Keratinocyte (primary cell): ENCODE measurements at regions not wholly inside any gene's neighbourhood (a gene's known extent, or its start where the extent isn't known, plus 50 kb on each side); places are given as distances from the start of the nearest gene placed in this dataset.

ENCODE experiments used
- DNase-seq: peaks from one replicate; pipeline ENCODE4 v3.0.0-alpha.2; 2011; ENCODE audit warnings: low read depth, missing footprints, low spot score
- FAIRE-seq: peaks from 2 replicates; lab custom pipeline; 2011; peaks lifted over from hg19 to GRCh38; lab: Jason Lieb, UNC
- H2AFZ ChIP-seq: 2 replicates; pipeline ENCODE4 v1.6.0; 2012; ENCODE audit warnings: low read length, control low read depth, inconsistent platforms; ENCODE audit not compliant: control insufficient read depth
- H3K27ac ChIP-seq: 2 replicates; pipeline ENCODE4 v1.5.1; 2011; ENCODE audit warnings: low read length; ENCODE audit not compliant: control insufficient read depth, insufficient read depth
- H3K27me3 ChIP-seq: 3 replicates; pipeline ENCODE4 v1.6.0; 2011; ENCODE audit warnings: low read length; ENCODE audit not compliant: control insufficient read depth, insufficient read depth; ENCODE audit errors: extremely low read depth
- H3K36me3 ChIP-seq, 2 experiments: 2 replicates in 1 of 2; 3 replicates in 1 of 2; pipeline ENCODE4 v1.5.1; 2011; ENCODE audit warnings: low read length in 2 of 2, mild to moderate bottlenecking in 1 of 2; ENCODE audit not compliant: control insufficient read depth in 2 of 2, insufficient read depth in 2 of 2; ENCODE audit errors: extremely low read depth in 1 of 2
- H3K4me1 ChIP-seq: 3 replicates; pipeline ENCODE4 v1.5.1; 2011; ENCODE audit warnings: low read length; ENCODE audit not compliant: control insufficient read depth, insufficient read depth; ENCODE audit errors: extremely low read depth
- H3K4me2 ChIP-seq: 3 replicates; pipeline ENCODE4 v1.6.0; 2011; ENCODE audit warnings: low read depth, low read length; ENCODE audit not compliant: control insufficient read depth, insufficient read depth; ENCODE audit errors: extremely low read depth
- H3K4me3 ChIP-seq, 3 experiments: fragments of 200-600 bp in 1 of 3; sonication (generic) in 1 of 3; 2 replicates in 2 of 3; 3 replicates in 1 of 3; pipeline ENCODE4 v1.5.1; 2011 to 2016; ENCODE audit warnings: low read length in 3 of 3, mild to moderate bottlenecking in 3 of 3, control low read depth in 2 of 3, inconsistent platforms in 1 of 3, low read depth in 1 of 3, mixed read lengths in 1 of 3, mixed run types in 1 of 3, moderate library complexity in 1 of 3; ENCODE audit not compliant: control insufficient read depth in 2 of 3, insufficient read depth in 2 of 3; ENCODE audit errors: extremely low read depth in 1 of 3
- H3K79me2 ChIP-seq: 2 replicates; pipeline ENCODE4 v1.6.0; 2012; ENCODE audit warnings: low read length; ENCODE audit not compliant: control insufficient read depth, insufficient read depth
- H3K9ac ChIP-seq: 3 replicates; pipeline ENCODE4 v1.6.0; 2011; ENCODE audit warnings: low read length; ENCODE audit not compliant: control insufficient read depth, insufficient read depth; ENCODE audit errors: extremely low read depth
- H3K9me1 ChIP-seq: 3 replicates; pipeline ENCODE4 v1.6.0; 2011; ENCODE audit warnings: low read length; ENCODE audit not compliant: control insufficient read depth, insufficient read depth; ENCODE audit errors: extremely low read depth
- H3K9me3 ChIP-seq: 2 replicates; pipeline ENCODE4 v1.5.1; 2012; ENCODE audit warnings: low read depth, low read length; ENCODE audit not compliant: control insufficient read depth
- H4K20me1 ChIP-seq: 3 replicates; pipeline ENCODE4 v1.6.0; 2011; ENCODE audit warnings: low read length; ENCODE audit not compliant: control insufficient read depth, insufficient read depth; ENCODE audit errors: extremely low read depth
- EZH2 ChIP-seq: IDR thresholded peaks from one replicate; pipeline ENCODE4 v1.6.1; 2012; ENCODE audit warnings: inconsistent platforms, mild to moderate bottlenecking, low read length, moderate library complexity
- dilution Hi-C: fragments of 300-500 bp; cut with MboI; formaldehyde crosslinking; loops from one replicate; pipeline ENCODE4 v1.7.0; 2020; ENCODE audit warnings: low sequenced_read_pairs; ENCODE audit not compliant: extremely low pct_ligation_motif_present
- TF ChIP-seq, protein P1 (sequence below), 3 experiments: IDR thresholded peaks in 1 of 3; conservative IDR thresholded peaks in 1 of 3; optimal IDR thresholded peaks in 1 of 3; 2 replicates in 2 of 3; 3 replicates in 1 of 3; pipeline versions ENCODE3 to v1.5.1; 2011; ENCODE audit warnings: low read length in 3 of 3, mild to moderate bottlenecking in 3 of 3, moderate library complexity in 2 of 3, control low read depth in 1 of 3, inconsistent platforms in 1 of 3; ENCODE audit not compliant: insufficient read depth in 2 of 3; ENCODE audit errors: extremely low read depth in 1 of 3

DNA sequence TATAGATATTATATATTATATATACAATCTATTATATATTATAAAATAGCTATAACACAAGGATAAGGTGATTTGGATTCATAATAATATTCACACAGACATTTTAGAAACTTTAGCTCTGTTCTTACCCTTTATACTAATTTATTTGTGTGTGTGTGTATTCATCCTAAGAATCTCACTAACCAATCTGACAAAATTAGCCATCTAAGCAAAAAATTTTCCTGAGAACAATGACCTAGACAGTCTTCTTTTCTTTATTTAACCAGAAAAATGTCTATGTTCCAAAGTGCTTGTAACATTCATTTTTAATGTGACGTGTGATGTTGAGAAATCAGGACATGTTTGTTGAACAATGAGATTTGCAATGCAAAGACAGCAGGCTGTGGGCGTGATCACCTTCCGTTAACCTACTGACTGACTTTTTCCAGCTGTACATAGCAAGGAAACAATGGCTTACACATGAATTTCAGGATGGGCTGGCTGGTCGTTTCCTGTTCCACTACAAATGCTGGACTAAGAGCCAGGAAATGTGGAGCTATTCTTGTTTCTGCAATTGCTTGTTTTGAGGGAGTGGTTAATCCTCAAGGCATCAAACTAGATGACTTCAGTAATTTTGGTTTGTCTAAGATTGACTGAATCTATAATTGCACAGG is 634.6 kb upstream of the ARGLU1 start:
- Histone ChIP-seq H3K4me1 (no peaks in the 10 kb centered on the region), H3K4me2 (no peak overlapping the region), H3K27me3 (no peaks in the 10 kb centered on the region), H3K9ac (no peak overlapping the region), H4K20me1 (no peaks in the 10 kb centered on the region), H2AFZ (no peak overlapping the region), H3K36me3 (no peaks in the 10 kb centered on the region), H3K79me2 (no peaks in the 10 kb centered on the region), H3K9me3 (no peaks in the 10 kb centered on the region), H3K9me1 (no peaks in the 10 kb centered on the region), H3K27ac (no peak overlapping the region), H3K4me3 (no peak overlapping the region)
- TF ChIP-seq, protein P1, sequence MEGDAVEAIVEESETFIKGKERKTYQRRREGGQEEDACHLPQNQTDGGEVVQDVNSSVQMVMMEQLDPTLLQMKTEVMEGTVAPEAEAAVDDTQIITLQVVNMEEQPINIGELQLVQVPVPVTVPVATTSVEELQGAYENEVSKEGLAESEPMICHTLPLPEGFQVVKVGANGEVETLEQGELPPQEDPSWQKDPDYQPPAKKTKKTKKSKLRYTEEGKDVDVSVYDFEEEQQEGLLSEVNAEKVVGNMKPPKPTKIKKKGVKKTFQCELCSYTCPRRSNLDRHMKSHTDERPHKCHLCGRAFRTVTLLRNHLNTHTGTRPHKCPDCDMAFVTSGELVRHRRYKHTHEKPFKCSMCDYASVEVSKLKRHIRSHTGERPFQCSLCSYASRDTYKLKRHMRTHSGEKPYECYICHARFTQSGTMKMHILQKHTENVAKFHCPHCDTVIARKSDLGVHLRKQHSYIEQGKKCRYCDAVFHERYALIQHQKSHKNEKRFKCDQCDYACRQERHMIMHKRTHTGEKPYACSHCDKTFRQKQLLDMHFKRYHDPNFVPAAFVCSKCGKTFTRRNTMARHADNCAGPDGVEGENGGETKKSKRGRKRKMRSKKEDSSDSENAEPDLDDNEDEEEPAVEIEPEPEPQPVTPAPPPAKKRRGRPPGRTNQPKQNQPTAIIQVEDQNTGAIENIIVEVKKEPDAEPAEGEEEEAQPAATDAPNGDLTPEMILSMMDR (optimal IDR thresholded peaks at IDR 0.05 in 1 of 3, IDR thresholded peaks at IDR 0.05 in 1 of 3, conservative IDR thresholded peaks at IDR 0.05 in 1 of 3; ENCODE audit: extremely low read depth in 1 of 3, insufficient read depth in 2 of 3, low read length in 3 of 3): no peak
- TF ChIP-seq EZH2: no peak
- no peak for DNase-seq
- dilution Hi-C loops: no loop called here
- FAIRE-seq: no peak

DNA sequence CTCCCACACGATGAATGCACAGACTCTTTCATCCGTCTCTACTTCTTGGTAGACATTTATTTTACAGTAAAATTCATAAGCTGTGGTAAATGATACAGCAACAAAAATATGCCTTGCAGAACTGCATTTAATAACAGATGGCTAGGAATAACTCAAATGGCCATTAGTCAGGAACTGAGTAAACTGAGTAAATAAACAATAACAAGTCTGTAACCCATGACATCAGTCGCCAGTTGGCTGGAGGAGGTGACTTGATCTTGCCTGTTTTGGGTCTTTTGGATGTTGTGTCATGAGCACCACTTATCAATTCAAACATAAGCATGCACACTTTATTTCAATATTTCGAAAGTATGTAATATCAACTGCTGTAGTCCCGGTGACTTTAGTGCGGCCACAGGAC is 632.6 kb upstream of the ARGLU1 start:
- H3K4me1 ChIP-seq: no peaks in the 10 kb centered on the region
- H3K9me3 ChIP-seq: peaks cover 2% of the 10 kb centered on the region
- no peak overlapping the region for H3K27ac ChIP-seq
- no peak overlapping the region for H2AFZ ChIP-seq
- dilution Hi-C loops: no loop called here
- H4K20me1 ChIP-seq: no peaks in the 10 kb centered on the region
- no peak for DNase-seq
- no peak for FAIRE-seq
- H3K4me3 ChIP-seq: no peak overlapping the region
- H3K36me3 ChIP-seq: no peaks in the 10 kb centered on the region
- H3K27me3 ChIP-seq: no peaks in the 10 kb centered on the region
- H3K79me2 ChIP-seq: no peaks in the 10 kb centered on the region
- no peak overlapping the region for H3K4me2 ChIP-seq
- no peaks in the 10 kb centered on the region for H3K9me1 ChIP-seq
- H3K9ac ChIP-seq: no peak overlapping the region
- TF ChIP-seq EZH2: no peak
- TF ChIP-seq, protein P1 (optimal IDR thresholded peaks at IDR 0.05 in 1 of 3, IDR thresholded peaks at IDR 0.05 in 1 of 3, conservative IDR thresholded peaks at IDR 0.05 in 1 of 3; ENCODE audit: extremely low read depth in 1 of 3, insufficient read depth in 2 of 3, low read length in 3 of 3): no peak
